GM10248 (cell line): ENCODE measurements at regions not wholly inside any gene's neighbourhood (a gene's known extent, or its start where the extent isn't known, plus 50 kb on each side); places are given as distances from the start of the nearest gene placed in this dataset.

ENCODE experiments used
- CTCF ChIA-PET: fragments of 300-600 bp; sonication (Branson Sonifier 250); formaldehyde crosslinking; extraction: SDS; loops from one replicate; lab custom pipeline; 2021; ENCODE audit warnings: antibody characterized with exemption; lab: Yijun Ruan, JAX
- POLR2A ChIA-PET: fragments of 350-650 bp; sonication (Branson Sonifier 250); formaldehyde crosslinking; extraction: SDS; loops from one replicate; lab custom pipeline; 2020; ENCODE audit warnings: antibody characterized with exemption; lab: Yijun Ruan, JAX
- DNase-seq: peaks from one replicate; pipeline ENCODE4 v3.0.0; 2012; ENCODE audit errors: extremely low spot score
- TF ChIP-seq, protein P1 (sequence below): IDR thresholded peaks from 2 replicates; pipeline ENCODE4 v1.5.1; 2012; ENCODE audit warnings: mild to moderate bottlenecking, low read depth; ENCODE audit errors: extremely low read depth, missing control alignments, control extremely low read depth

DNA sequence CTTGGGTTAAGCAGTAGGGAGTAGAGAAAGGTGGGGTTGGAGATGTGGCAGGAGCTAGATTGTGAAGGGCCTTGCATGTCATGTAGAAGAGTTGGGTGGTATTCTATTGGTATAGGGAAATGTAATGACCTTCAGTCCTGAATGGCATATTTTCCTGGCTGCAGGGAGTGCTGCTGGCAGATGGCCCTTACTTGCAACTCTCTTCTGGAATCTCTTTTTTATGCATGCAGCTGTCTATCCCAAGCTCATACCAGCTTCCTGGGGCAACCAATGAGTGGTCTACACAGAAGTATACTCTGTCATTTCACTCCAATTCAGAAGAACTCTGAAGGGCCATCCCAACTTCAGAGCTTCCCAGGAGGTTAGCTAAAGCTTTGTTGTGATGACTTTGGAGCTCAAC, 144.7 kb upstream of the ANKRD28 start:
- ChIA-PET POLR2A (no interaction called here), CTCF (interaction anchor here (1.6 kb wide), 2 partner anchors 9 to 12 kb away, joined by 4 to 10 read pairs; no protein-coding TSS in a partner anchor)
- TF ChIP-seq, protein P1, sequence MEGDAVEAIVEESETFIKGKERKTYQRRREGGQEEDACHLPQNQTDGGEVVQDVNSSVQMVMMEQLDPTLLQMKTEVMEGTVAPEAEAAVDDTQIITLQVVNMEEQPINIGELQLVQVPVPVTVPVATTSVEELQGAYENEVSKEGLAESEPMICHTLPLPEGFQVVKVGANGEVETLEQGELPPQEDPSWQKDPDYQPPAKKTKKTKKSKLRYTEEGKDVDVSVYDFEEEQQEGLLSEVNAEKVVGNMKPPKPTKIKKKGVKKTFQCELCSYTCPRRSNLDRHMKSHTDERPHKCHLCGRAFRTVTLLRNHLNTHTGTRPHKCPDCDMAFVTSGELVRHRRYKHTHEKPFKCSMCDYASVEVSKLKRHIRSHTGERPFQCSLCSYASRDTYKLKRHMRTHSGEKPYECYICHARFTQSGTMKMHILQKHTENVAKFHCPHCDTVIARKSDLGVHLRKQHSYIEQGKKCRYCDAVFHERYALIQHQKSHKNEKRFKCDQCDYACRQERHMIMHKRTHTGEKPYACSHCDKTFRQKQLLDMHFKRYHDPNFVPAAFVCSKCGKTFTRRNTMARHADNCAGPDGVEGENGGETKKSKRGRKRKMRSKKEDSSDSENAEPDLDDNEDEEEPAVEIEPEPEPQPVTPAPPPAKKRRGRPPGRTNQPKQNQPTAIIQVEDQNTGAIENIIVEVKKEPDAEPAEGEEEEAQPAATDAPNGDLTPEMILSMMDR = no peak
- no peak for DNase-seq

DNA sequence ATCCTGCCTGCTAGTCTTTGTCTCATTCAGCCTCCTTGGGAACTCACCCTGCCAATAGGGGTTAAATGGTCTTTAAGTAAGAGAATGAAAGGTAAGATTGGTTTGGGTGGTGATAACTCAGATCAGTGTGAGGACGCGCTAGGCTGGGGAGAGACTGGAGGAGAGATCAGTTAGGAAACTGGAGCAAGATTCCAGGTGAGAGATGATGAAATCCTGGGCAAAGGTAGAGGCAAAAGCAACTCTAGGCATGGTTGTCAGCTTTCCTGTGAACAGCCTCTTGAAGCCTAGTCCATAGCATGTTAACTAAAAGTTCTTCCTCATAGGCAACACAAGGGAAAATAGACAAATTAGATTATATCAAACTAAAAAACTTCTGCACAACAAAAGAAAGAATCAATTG, 145.2 kb upstream of the ANKRD28 start:
- DNase-seq = no peak

DNA sequence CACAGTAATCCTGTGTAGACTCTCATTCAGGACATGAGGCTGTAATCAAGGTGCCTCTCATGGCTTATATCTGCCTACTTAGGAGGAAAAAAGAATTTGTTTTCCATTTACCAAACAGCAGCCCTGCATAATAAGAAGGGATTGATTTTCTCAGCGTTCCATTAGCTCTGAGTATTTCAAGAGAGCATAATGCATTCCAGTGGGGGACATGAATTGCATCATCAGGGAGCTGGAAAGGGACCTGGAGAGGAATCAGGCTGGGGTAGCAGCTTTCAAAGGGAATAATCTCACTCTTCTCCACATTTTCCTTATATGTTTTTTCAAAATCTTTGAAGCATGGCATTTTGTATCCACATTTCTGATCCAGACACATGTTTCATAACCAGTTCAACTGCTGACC, 150.6 kb upstream of the ANKRD28 start:
- POLR2A ChIA-PET = no interaction called here
- no peak for DNase-seq
- CTCF ChIA-PET = interaction anchor here (1.2 kb wide), 1 partner anchor 9 kb away, joined by 6 read pairs; no protein-coding TSS in a partner anchor
- TF ChIP-seq, protein P1 = no peak

More for the DNA sequence above, 145.2 kb upstream of the ANKRD28 start:
- TF ChIP-seq, protein P1 = no peak
- CTCF ChIA-PET = interaction anchor here (1.4 to 1.6 kb wide), 3 partner anchors 8 to 17 kb away, joined by 4 to 10 read pairs (median 4); no protein-coding TSS in a partner anchor
- POLR2A ChIA-PET = no interaction called here

DNA sequence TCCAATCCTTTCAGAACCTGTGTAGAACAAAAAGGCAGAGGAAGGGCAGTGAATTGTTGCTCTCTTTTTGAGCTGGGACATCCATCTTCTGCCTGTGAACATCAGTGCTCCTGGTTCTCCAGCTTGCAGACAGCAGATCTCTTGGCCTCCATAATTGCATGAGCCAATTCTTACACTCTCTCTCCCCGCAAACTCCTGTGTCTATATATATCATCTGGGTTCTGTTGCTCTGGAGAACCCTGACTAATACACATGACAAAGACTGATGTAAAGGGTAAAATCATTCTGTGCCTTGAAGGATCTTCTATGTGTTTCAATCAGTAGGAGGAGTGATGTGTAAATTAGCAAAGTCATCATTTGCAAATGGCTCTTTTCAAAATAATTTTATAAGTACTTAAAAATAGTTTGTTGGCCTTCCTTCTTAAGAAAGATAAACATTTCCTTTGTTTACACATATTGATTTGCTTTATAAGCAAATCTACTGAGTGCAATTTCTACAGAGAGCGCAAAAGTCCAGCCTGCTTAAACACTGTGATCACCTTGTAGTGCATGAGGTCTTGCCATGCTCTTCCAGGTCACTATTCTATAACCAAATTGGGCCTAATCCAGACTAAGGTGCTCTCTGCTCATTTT, 154.9 kb upstream of the ANKRD28 start:
- CTCF ChIA-PET = interaction anchor here (0.8 to 2.2 kb wide), 6 partner anchors 12 to 170 kb away, joined by 3 to 14 read pairs (median 4); no protein-coding TSS in a partner anchor
- DNase-seq = no peak
- TF ChIP-seq, protein P1 = no peak
- POLR2A ChIA-PET = no interaction called here

DNA sequence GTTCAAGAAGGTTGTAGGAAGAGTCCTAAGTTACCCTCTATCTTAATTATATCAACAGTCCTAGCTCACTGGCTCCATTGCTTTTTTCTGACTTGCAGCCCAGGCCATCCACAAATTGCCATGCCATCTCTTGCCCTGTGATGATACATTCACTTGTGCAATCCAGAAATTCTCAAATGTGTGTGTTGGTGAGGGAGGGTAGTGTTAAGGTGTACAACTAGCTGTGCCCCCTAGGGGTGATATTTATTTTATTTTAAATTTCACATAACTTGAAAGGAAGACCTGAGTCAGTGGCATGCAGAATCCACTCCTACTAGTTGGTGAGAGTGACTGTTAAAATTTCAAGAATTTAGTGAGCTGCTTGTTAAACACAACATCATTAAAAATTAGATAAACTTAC, 156.1 kb upstream of the ANKRD28 start:
- ChIA-PET CTCF (interaction anchor here (0.9 to 2.2 kb wide), 7 partner anchors 11 to 169 kb away, joined by 3 to 14 read pairs (median 4); no protein-coding TSS in a partner anchor), POLR2A (no interaction called here)
- no peak for DNase-seq
- TF ChIP-seq, protein P1 = no peak

DNA sequence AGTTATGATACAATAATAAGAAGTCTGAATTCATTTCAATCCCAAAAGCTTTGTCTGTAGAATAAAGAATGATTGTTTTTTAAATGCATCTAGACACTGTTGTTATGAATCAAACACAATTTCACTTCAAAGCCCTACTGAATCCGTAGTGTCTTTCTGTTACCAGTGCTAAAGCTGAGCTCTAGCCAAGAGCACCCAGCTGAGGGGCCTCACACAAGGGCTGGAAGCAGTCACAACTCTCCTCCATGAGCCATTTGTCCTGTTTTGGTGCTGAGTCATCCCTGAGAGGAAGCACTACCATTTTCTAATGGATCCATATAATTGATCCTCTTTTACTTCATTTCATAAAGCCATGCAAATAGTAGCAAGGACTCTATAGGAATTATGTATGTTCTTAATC, 158.2 kb upstream of the ANKRD28 start:
- no peak for DNase-seq
- TF ChIP-seq, protein P1 = no peak
- POLR2A ChIA-PET = no interaction called here
- CTCF ChIA-PET = no interaction called here
